HCEC 1CT (cell line): ENCODE measurements at regions not wholly inside any gene's neighbourhood (a gene's known extent, or its start where the extent isn't known, plus 50 kb on each side); places are given as distances from the start of the nearest gene placed in this dataset.
"Not testable (repeated sequence)": the region's sequence is repeated elsewhere in the genome, so short reads cannot be mapped to it uniquely, and the experiment has no call there.

Source experiments
- DNase-seq: peaks from one replicate; pipeline ENCODE4 v3.0.0-alpha.2; 2017

DNA sequence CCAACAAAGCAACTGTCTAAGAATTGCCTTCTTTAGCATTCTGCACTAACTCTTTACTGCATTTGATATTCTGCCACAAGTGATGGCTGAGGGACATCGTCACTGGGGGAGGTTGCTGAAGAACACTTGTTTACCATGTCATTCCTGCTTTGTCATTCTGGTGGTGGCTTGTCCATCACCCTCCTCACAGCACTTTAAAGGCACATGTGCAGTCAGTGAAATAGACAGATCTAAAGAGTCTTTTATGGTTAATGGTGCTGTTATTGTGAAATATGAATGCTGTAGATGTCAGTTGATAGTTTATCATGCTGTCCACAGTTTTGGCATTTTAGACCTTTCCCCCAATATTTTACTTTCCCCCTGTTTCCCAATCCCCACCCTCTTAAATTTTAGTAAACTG, 120.9 kb upstream of the TSC22D1 start:
- no peak for DNase-seq

DNA sequence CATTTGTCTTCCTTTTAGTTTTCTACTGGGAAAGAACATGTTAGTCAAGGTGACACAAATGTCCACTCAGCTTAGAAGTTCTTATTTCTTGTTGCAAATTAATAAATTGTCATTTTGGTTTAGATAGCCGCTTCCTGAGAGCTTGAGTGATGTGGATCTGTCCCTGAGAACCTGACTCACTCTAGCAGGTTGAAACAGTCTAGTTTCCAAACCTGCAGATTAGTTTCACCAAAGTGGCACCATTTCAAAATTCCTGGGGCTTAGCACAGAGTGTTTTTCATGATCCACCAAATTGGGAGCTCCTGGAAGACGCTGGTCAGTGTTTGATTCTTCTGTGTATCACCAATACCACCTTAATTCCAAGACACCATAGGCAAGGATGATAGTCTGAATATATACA, 119.4 kb upstream of the TSC22D1 start:
- no peak for DNase-seq

DNA sequence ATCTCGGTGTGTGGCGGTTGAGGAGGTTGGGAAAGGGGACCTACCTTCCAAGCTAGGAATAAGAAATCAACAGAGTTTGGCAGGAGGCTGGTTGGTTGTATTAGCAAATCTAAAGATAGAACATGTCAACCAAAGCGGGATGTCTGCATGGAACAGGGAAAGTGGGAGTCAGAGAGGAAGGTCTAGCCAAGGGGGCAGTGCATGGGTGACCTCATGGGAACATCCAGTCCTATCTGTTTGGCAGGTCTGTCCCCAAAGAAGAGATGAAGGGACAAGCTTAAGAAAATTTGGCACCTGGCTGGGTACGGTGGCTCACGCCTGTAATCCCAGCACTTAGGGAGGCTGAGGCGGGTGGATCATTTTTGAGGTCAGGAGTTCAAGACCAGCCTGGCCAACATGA, 118.7 kb upstream of the TSC22D1 start:
- DNase-seq = no peak

DNA sequence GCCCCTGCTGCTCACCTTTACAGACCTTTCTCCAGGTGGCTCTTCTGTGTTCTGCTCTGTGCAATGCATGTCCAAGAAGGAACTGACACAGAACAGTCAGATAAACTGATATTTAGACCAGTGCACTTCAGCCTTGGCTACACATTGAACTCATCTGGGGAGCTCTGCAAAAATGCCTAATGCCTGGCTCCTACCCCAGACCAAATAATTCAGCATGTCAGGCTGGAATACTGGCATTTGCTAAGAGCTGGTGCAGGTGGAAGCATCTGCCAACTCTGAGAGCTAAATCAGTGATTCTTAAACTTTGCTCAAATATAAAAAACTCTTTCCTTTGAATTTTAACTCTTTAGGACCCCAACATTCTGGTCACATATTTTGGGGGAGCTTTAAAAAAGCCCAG, 118.2 kb upstream of the TSC22D1 start:
- DNase-seq = no peak

DNA sequence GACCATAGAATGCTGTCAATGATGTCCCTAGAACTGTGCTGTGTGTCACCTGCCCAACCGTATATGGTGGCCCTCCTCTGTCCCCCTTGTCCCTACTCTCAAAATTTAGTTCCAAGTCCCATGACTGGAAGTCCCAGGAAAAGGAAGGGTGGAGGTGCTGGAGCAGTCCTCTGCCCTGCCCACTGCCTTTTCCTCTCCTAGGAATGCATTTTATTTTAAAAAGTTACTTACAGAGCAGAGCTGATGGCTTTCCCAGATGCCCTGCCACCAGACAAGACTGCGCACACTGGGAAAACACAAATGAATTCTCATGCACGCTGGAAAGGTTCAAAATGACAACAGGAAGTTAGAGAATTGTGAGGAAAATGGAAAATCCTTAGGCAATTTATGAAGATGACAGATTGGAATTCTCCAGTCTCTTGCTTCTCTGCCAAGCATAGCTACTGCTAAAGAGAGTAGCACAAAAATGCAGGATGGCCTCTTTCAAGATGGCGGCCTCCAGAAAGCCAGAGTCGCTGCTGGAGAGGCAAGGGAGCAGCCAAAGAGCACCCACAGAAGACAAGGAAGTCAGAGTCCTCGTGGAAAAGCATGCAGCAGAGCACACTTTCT, 117.1 kb upstream of the TSC22D1 start:
- DNase-seq = no peak

DNA sequence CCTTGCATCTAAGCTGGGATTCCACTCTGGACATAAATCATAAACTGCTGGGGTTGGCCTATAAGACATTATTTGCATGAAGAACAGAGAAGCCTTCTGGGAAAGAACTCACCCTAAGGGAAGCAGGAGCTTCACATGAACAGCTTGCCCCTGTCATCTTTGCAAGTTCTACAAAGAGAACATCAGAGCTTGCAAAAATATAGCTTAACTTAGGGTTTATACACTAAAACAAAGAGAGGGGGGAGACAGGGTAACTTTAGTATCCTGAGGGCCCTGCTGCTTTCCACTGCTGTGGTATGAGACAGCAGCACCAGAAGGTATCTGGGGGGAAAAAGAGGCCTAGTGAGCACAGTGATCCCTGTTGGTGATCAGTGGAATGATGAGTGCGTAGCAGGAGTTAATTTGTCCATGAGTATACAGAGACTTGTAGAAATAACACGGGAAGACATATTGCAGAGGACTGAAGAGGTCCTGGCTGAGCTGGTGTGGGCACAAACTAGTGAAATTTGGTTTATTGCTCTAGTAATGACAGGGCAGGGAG, 116.1 kb upstream of the TSC22D1 start:
- peak; percentile 20 for DNase-seq

DNA sequence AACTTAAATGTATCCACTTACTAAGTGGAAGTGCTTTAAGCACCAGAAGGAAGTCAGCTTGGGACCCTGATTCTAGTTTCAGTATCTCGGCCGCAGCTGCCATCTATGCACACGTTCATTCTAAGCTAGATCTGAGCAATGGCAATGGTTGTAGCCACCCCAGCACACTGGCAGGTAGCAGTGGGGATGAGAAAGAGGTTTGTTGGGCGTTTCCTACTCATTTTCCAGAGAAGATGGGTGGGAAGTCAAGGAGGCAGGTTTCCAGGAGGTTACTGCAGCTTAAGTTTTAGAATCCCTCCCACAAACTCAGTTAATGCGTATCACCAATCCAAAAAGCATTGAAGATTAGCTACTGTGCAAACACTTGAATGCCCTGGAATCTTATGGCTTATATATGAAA, 114.2 kb upstream of the TSC22D1 start:
- DNase-seq = no peak

DNA sequence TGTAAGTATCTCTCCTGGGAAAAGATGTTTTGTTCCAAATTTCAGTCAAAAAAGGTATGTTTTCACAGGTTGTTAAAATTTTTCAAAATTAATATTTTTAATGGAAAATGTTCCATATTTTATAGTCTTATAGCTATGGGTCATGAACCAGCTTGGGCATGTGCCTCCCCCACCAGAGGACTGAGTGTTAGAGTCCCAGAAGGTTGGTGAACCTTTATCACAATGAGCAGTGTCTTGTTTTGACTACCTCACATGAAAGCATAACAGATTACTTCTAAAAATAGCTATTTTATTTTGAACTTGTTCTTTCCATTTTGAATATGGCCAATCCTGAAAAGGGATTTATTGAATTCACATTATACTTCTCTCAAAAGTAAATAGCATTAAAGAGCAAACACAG, 112.5 kb upstream of the TSC22D1 start:
- no peak for DNase-seq

DNA sequence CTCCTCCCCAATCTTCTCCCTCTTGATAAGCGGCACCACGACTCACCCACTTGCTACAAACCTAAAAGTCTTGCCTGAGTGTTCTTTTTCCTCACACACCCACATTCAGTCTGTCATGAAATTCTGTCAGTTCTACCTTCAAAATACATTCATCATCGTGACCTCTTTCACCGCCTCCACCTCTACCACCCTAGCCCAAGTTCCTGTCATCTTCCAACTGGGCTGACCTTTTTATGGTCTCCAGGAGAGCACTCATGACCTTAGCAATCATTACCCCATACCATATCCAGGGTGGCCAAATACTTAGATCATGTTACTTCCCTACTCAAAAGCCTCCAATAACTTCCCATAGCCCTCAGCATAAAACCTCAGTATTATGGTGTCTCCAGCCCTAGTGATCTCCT, 110.4 kb upstream of the TSC22D1 start:
- no peak for DNase-seq

DNA sequence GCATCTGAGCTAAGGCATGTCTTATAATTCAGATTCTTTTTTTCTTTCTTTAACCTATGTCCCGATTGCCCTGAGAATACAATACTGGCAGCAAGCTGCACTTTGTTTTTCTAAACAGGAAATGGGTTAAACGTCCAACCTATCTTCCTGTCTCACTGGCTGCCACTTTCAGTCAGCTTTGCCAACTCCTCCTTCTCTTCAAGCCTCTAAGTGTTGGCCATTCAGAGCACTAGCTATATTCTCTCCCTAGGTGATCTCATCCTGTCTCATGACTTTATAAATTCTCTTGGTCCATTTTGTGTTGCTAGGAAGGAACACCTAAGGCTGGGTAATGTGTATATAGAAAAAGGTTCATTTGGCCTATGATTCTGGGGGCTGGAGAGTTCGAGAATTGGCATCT, 109.5 kb upstream of the TSC22D1 start:
- no peak for DNase-seq

DNA sequence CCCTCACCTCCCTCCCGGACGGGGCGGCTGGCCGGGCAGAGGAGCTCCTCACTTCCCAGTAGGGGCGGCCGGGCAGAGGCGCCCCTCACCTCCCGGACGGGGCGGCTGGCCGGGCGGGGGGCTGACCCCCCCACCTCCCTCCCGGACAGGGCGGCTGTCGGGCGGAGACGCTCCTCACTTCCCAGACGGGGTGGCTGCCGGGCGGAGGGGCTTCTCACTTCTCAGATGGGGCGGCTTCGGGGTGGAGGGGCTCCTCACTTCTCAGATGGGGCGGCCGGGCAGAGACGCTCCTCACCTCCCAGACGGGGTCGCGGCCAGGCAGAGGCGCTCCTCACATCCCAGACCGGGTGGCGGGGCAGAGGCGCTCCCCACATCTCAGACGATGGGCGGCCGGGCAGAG, 106.3 kb upstream of the TSC22D1 start:
- not testable (repeated sequence) for DNase-seq

DNA sequence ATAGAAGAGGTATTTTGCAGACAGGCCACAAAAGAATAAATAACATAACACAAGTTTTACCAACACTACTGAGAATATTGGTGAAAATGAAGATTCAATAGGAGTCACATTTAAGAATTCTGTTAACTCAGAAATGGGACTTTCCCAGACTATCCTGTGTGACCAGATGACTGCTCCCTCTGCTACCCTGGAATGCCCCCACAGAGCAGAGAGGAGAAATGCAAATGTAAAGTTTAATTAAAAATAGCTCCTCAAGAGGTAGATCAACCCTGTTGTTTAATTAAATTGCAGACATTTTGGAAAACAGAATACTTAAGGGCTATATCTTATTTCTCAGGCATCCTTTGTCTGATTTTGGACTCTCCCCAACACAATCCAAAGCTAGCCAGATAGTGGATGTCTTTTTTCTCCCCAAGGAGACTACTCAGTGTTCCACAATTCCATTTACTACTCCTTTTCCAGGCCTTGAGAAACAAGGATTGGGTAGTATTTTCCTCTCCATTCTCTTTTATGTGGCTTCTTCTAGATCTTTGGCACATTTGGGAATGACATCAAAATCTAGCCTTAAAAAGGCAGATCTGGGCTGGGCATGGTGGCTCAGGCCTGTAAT, 104.7 kb upstream of the TSC22D1 start:
- no peak for DNase-seq

DNA sequence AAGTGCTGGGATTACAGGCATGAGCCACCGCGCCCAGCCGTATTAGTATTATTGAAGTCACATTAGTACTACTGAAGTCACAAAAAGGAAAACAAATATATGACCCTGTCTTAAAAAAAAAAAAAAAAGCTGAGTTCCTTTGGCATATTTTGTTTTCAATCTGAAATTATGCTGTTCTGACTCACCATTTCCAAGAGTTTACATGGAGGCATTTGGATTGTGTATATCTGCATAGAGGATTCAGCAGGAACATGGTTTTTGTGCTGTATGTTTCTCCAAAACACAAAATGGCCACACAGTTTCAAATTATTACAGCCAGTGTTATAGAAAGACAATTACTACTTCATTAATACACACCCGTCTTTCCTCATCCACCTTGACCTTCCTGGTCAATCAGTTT, 103.5 kb upstream of the TSC22D1 start:
- DNase-seq = no peak

DNA sequence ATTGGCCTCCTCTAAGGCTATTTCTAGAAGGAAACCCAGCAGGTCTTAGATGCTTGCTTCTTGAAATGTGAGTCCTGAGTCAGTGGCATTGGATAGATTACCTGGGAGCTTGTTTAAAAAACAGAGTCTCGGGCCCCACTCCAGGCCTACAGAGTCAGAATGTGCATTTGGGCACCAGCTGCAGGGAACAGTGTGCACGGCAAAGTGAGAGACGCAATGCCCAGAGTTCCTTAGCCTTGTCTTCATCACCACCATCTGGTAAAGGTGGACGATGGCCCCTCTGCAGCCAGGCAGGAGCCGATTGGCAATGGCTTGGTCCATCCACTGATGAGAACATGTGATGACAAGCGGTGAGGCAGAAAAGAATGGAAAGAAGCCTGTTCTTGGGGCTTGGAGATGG, 102.1 kb upstream of the TSC22D1 start:
- DNase-seq = no peak

DNA sequence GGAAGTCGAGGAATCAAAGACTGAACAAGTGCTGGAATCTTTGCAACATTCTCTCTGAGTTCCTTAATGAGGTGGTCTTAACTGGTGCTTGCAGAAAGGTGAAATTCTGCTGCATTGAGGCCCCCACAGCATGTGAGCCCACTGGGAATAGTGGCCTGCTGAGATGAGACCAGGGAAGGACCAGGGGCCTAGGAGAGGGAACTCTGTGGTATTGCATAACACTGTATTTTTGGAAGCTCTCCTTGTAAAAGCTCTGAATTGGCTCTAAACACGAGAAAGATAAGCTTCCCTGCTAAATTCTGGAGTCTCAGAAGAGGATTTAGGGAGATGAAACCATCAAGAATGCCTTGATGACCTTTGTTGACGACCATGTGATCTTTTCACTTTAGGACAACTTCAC, 100.4 kb upstream of the TSC22D1 start:
- DNase-seq = no peak

DNA sequence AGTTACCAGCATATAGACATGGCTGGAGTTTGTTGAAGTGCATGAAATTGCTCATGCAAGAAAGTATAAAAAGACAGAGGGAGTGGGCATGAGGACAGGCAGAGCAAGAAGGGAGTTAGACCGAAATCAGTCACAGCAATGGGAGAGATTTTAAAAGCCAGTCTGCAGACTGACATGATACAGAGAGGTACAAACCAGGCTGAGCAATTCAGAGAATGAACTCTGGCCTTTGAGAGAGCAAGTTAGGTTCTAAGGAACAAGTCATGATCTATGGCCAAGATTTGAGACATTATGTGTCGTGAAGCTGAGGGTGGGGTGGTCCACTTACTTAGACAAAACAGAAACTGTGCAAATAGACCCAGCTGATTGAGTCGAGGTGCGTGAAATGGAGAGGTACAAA, 93.4 kb upstream of the TSC22D1 start:
- no peak for DNase-seq

DNA sequence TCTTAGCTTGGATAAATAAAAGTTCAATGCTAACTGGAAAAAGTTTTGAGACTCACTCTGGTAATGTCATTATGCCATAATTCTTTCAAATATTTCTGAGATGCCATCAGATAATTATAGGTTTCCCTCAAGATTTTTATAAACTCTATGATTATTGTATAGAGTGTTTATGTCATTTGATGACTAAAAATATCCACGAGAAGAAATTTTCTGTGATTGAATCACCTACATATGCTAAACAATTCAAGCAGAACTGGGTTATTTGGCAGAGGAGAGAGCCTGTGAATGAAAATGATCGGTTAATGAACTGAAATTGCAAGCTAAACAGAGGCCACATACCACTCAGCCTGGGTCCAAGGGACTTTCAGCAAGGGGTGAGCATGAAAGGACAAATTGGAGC, 92.6 kb upstream of the TSC22D1 start:
- peak; percentile 64 for DNase-seq

DNA sequence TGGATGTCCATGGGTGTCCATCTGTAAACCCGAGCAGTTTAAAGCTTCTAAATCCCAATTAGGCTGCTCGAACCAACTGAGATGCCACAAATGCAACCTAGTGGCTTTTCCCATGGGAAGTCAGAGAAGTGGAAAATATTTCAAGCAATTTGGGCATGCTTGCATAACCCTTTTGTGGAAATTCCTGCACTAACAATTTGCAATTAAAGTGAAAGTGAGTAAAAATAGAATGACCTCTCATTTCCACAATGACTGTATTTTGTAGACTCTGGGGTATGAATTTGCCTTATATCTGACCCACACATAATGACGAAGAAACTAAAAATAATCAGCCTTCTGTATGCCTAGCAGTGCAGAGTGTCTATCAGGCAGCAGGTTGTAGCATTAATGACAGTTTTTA, 91.8 kb upstream of the TSC22D1 start:
- DNase-seq = peak; percentile 37

DNA sequence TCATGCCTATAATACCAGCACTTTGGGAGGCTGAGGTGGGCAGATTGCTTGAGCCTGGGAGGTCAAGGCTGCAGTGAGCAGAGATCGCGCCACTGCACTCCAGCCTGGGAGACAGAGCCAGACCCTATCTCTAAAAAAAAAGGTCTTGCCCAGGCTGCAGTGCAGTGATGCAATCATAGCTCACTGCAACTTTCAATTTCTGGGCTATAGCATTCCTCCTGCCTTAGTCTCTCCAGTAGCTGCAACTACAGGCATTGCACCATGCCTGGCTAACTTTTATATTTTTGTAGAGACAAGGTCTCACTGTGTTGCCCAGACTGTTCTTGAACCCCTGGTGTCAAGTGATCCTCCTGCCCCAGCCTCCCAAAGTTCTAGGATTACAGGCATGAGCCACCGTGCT, 90.4 kb upstream of the TSC22D1 start:
- DNase-seq = peak; percentile 80

DNA sequence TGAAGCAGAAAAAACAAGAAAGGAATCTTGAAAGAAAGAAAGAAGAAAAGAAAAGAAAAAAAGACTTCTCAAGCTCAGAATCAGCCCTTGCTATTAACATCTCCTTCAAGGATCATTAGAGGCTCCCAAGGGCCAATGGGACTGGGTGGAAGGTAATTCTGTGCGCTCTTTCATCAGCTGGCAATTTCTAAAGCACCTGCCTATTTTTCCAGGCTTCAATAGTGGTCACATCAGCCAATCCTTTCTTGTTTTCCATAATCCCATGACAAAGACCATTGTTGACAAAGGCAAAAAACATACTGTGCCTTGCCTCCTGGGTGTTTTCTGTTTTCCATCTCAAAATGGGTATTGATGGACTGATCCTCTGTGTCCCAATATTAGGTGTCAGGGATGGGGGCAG, 88.2 kb upstream of the TSC22D1 start:
- DNase-seq = no peak

DNA sequence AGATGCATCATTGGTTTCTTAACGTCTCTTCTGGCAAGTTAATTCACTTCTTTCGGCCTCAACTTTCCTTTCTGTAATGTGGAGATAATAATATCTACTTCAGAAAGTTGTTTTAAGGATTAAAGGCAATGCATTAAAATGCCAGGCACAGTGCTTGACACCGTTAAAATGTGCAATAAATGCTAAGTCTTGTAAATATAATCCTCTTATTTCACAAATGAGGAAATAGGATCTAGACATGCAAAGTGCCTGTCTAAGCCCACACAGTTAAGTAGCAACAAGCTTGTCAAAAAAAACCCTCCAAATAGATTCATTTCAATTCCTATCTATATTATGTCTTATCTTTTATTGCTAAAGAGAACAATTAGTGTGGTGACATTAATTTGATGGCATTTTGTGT, 86.4 kb upstream of the TSC22D1 start:
- DNase-seq = no peak

DNA sequence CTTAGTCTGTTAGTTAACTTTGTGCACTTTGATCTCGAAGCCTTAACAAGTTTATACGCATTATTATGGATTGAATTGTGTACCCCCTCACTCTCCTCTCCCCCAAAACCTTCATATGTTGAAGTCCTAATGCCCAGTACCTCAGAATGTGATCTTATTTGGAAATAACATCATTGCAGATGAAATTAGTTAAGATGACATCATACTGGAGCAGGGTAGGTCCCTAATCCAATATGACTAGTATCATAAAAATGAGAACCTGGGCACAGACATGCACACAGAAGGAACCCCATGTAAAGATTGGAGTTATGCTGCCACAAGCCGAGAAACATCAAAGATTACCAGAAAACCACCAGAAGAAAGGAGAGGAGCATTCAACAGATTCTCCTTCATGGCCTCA, 85.8 kb upstream of the TSC22D1 start:
- no peak for DNase-seq

DNA sequence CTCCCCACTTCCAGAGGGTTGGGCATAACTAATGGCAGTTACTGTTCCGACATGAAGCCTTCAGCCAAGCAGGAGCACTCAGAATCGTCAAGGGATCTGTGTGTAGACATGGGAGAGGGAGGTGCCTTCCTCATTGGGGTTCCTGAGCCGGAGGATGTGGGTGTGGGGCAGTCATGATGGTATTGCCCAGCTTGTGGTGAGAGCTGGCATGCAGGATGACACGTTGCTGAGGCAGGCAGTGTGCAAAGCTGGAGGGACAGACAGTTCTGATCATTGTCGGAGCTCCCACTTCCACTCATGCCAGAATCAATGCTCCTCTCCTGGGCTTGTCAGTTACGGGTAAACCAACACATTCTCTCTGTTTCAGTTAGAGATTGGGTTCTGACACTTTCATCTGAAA, 83.9 kb upstream of the TSC22D1 start:
- DNase-seq = no peak

DNA sequence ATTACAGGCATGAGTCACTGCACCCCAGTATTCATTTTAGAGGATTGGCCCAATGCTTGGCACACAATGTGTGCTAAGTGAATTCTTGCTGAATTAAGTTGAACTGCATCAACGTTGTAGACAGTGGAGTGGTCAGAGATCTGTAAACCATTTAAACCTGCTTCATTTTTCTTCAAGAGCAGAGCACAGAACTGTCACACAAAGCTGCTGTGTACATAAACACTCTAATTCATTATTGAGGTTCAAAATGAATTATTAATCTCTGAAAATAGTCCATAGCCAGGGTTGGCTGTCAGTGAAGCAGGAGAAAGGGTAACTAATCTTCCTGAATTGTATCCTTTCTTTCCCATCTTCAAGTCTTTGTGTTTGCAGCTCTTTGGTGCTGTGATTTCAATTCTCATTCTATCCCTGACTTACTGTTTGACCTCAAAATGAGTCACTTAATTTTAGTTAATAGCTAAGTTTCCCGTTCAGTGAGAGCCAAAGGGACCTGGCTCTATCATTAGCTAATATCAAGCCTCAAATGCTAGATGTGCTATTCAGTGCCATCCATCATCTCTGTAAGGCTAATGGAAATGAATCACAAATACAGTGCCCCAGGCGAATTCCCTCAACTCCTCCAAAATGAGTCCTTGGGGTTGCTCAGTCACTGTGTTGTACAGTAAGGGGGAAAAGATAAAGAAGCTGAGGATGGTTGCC, 77.0 kb upstream of the TSC22D1 start:
- DNase-seq = peak; percentile 22

DNA sequence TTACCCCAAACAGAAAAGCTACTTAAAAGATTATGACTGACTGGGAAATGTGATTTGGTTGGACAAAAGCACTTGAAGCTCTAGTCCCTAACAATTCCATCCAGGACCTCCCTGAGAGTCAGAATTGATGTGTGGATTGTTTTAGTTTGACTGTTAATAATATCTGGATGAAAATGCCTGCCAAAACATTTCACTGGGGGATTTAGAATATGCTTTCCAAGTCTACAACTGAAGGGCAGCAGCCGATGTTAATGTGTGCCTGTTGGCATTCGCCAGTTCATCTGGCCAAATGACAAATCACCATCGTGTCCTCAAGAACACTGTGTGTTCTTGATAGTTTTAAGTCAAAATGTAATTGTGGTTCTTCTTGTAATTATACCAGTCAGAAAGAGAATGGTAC, 76.0 kb upstream of the TSC22D1 start:
- no peak for DNase-seq
